T-helper 2 cell (primary cell): ENCODE measurements at regions not wholly inside any gene's neighbourhood (a gene's known extent, or its start where the extent isn't known, plus 50 kb on each side); places are given as distances from the start of the nearest gene placed in this dataset.

Experiments used
- DNase-seq, 5 experiments: peaks; one replicate each; pipeline versions ENCODE4 v3.0.0 to v3.0.0-alpha.2; 2012 to 2022

DNA sequence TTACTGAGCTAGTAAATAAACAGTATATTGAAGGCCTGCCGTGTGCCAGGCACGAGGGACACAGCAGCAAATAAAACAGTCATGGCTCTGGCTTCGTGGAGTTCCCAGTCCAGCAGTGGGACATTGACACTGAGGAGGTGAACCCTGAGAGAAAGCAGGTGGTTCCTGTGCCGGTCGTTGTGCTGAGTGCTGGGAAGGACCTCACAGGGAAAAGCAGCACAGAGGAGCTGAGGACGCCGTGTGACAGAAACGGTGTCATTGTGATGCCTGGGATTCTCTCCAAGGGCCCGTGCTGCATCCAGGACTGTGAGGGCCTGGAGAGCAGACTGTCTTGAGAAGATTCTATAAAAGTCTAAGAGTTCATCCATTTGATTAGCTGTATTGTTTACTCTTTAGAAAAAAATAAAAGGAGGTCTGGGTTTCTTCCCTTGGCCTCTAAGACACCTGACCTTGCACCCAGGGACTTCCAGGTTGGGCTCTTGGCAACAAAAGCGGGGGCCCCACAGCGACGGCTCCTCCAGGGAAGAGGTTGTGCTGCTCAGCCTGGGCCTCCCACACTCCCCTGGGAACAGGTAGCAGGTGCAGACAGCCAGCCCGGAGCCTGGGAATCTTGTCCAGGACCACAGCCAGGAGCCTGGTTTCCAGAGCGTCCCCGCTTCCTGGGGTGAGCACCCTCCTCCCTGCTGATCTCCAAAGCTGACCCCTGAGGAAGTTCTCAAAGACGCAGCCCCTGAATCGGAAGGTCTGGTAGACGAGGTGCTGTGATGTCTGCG is 251.2 kb upstream of the PMEPA1 start:
- DNase-seq, result no peak

DNA sequence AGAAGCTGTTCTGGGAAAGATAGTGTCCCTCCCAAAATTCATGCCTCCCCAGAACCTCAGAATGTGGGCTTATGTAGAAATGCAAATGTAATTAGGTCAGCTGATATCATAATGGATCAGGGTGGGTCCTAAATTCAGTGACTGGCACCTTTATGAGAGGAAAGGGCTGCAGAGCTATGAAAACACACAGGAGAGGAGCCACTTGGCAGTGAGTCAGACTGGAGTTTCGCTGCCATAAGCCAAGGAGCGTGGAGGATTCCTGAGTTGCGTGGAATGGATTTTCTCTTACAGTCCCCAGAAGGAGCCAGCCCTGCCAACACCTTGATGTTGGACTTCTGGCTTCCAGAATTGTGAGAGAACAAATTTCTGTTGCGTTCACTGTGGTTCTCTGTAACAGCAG is 249.8 kb upstream of the PMEPA1 start:
- no peak for DNase-seq

DNA sequence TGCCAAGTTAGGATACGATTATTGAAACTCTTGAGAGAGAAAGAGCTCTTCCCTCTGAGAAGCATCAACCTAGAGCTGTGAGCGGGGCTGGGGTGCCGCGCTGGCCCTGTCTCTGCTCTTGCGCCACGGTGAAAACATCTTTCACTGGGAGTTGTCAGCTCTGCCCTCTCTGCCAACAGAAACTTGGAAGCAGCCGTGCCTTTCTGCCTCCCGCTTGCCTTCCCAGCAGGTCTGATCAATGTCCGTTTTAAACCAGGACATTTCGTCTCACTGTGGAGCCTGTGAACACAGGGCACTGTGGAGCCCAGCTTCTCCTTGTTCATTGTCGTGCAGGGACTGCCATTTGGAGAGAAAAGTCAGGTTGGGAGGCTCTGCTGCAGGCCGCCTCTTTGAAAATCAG is 249.2 kb upstream of the PMEPA1 start:
- DNase-seq, result no peak

DNA sequence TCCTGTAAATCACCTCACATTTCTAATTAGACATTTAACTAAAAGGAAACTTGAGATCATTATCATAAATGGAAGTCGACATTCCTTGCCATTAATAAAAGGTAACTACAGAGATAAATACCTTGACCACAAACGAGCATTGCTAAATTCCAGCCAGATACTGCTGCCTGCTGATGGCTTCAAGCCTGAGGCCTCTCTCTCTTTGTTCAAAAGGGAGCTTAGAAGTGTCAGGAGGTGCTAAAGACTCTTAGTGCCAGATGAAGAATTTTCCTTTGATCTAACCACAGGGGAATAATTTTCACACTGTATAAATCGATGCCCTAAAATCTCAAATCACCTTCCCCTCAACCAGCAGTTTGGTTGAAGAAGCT is 248.2 kb upstream of the PMEPA1 start:
- no peak for DNase-seq

DNA sequence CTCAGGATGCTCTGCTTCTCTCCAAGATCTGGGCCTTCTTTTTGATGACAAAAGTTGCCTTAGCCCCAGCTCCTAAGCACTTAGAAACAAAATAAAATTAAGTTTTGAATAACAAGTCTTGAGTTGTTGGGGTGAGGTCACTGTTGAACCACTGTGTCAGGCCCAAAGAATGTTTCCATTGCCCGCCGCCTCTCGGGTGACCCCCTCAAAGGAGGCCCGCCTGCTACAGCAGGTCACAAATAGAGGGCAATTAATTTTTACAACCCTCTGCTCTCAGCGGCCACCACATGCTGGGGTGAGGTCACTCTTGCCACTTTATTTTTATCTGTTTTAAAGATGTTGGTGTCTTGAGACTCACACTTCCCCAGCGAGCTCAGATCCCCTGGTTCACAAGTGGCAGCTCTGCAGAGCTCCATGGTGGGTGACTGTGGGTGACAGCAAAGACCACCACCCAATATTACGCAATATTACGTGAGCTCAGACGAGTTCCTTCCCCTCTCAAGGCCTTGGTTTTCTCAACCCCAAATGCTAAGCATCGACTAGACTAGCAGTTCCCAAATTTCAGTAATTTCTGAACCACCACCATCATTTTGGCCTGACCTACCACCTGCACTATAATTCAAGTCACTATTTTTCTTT is 247.7 kb upstream of the PMEPA1 start:
- DNase-seq, result no peak

DNA sequence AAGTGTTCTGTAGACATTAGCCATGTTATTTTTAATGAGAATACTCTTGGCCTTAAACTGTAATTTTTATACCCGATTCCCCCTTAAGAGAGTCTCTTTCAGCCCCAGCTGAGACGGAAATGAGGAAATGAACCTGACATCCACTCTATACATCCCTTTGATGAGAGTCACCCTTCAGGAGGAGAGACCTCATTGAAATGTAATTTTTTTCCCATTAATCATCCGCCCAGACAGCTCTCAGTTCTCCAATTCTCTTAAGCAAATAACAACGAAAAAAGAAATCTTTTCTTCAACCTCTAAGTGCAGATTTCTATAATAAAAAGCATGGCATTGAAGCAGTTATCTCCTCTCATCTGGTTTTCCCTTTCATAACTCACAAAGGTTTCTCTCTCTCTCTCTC is 243.8 kb upstream of the PMEPA1 start:
- no peak for DNase-seq

DNA sequence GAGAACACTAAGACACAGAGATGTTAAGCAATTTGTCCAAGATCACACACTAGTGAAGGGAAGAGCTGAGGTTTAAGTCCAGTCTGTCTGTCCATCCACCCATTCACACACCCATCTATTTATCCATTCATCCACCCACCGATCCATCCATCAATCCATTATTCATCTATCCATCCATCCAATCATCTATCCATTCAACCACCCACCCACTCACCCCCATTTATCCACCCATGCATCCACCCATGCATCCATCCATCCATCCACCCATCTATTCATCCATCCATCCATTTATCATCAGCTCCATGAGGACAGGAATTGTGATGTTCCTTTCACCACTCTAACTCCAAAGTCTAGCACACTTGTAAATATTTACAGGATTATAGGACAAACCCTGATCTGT is 242.3 kb upstream of the PMEPA1 start:
- no peak for DNase-seq

DNA sequence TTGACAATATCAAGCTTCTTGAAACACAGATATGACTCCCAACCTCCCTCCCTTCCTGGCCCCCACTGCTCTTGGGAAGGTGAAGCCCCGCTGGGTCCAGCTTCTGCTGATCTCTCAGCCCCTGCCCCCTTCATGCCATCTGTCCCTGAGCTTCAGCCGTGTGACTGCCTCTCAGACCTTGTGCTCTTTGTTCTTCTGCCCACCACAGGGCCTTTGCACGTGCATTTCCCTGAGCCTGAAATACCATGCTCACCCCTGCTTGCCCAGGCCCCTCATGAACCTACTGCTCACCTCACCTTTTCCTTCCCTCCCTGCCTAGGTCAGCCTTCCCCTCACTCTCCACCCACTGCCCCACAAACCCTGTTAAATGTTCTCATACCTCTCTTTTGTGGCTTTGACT is 241.7 kb upstream of the PMEPA1 start:
- no peak for DNase-seq

DNA sequence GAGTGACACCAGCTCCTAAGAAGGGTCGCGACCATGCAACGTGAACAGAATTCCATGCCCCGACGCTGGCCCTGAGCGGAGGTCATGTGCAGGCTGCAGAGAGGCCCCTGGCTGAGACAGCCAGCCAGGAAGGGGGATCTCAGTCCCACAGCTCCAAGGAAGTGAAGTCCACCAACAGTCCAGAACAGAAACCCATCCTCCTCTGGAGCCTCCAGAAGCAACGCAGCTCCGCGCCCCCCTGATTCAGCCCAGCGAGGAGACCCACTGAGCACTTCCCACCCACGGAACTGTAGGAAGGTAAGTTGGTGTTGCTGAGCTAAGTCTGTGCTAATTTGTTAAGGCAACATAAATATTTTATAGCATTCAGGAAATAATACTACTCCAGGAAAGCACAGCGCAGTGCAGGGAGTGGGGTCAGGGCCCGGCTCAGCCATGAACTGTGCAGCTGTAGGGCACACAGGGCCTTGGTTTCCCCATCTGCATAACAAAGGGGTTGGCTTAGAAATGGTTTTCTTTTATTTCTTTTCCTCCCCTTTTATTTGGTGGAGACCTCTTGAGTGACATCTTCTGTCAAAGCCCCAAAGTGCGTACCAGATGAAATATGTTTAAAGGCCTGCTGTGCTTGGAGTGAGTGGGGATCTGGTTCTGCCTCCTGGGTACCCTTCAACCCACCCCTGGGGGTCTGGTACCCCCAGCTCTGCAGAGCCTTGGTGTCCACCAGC is 241.1 kb upstream of the PMEPA1 start:
- no peak for DNase-seq

DNA sequence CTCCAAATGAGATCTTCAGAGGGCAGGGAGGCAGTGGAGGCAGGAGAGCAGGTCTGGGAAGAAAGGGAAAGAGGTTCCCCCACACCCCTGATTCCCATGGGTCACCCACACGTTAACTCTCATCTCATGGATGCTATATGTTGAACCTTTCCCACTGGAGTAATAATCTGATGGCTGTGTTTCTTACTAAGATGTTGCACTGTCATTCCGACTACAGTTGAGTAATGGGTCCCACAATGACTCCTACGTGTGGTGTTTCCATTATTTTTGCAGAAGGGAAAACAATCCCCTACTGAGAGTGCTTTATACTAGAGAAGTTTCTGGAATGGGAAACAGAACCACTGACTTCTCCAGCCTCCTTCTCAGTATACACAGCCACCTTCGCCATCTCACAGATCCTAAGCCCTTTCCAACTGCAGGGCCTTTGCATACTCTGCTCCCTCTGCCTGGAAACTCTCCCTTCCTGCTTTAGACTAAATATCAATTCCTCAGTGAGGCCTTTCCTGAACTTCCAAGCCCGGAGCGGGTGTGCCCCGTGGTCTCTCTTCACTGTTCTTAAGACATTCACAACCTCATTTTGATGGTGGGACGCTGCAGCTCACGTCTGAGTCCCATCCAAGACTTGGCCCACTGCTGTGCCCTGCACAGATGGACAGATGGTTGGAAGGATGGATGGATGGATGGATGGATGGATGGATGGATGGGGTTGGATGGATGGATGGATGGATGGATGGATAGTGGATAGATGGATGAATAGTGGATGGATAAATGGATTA is 238.6 kb upstream of the PMEPA1 start:
- no peak for DNase-seq

DNA sequence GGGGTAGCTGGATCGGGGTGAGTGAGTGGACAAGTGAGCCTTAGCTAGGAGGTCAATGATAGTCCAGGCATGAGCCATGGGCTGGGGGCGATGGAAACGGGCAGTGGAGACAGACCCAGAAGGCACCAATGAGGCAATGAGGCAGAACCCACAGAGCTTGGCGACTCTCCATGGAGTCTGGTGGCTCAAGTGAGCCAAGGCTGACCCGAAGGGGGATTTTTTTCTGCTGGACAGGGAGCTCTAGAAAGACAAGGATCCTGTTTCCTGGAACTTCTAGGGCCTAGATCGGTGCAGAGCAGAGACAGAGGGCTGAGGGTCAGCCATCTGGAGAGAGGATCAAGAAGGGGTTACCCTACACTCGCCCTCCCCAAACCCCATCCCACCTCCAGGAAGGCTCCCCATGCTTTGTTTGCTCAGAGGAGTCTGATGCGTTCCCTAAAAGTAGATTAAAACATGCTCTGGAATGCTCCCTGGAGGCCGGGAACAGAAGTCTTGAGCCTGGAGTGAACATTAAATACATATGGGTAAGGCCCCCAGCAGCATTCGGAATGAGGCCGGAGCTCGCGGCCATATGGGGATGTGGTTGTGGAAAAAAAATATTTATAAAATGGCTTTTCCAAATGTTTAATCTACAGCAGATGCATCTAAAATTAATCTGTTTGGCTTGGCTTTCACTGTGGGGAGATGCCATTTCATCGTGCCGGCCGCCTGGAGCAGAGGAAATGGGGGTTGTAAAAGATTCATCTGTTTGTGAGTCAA is 237.8 kb upstream of the PMEPA1 start:
- no peak for DNase-seq

DNA sequence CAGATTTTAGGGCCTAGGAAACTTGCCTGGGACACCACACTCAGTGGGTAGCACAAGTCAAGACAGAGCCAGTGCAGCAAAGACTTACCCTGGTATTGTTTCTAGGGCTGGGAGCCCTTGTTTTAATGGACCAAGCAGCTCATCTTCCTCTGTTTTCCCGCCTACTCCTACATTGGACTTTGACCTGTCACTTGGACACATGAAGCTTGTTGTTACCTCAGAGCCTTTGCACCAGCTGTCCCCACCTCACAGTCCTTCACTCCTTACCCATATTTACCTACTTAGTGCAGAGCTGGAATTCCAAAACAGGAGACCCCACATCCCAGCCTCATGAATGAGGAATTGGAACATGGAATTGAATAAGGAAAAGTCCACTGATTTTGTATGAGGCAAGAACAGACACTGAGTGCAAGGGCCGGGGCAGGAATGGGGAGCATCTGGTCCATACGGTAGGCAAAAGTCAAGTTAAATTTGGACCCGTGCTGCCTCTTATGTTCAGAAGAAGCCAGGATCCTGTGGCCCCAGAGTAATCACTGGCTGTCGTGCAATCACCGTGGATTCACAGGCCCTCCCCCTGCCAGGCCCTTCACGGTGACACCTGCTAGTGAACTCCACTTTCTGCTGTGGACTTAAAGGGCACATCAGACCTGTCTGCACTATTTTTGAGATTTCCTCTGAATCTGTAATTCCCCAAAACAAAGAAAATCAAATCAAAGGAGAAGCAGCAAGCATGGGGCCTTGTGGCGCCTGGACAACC is 236.9 kb upstream of the PMEPA1 start:
- no peak for DNase-seq

DNA sequence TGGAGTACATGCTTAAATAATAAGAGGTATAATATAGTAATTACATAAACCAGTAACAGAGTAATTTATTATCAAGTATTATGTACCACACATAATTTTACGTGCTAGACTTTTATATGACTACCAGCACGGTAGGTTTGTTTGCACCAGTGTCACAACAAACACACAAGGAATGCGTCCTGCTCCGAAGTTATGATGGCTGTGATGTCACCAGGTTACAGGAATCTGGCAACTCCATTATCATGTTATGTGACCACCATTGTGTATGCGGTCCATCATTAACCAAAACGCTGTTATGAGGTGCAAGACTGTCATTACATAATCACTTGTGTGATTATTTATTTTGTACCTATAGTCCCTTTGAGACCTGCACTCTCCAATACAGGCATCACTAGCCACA is 235.2 kb upstream of the PMEPA1 start:
- DNase-seq, result no peak

DNA sequence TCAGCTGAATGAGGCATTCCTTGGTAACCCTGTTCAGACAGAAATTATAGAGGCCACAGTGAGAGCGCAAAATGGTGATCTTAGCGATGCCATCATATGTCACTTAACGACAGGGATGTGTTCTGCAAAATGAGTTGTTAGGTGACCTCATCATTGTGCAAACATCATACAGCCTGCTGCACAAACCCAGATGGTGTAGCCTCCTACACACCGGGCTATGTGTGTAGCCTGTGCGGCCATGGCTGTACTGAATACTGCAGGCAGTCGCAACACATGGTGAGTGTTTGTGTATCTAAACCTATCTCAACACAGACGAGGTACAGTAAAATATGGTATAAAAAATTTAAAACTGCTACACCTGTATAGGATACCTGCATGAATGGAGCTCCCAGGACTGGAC is 234.1 kb upstream of the PMEPA1 start:
- no peak for DNase-seq

DNA sequence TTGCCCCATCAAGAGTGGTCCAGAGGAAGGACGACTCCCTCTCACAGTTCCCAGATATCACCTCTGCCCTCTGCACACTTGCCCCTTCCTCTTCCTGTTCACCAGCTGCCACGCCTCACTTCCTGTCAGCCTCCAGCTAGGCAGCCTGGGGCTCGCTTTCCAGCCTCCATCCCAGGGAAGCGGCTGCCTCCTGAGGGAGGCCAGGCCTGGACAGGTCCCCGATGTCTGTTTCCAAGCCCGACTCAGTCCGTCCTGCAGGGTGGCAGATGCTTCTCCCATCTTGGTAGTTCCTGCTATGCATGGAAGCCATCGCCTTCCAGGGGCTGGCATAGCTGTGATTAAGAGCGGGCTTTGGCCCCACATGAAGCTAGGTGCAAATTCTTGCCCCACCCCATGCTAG is 233.5 kb upstream of the PMEPA1 start:
- DNase-seq, result no peak

DNA sequence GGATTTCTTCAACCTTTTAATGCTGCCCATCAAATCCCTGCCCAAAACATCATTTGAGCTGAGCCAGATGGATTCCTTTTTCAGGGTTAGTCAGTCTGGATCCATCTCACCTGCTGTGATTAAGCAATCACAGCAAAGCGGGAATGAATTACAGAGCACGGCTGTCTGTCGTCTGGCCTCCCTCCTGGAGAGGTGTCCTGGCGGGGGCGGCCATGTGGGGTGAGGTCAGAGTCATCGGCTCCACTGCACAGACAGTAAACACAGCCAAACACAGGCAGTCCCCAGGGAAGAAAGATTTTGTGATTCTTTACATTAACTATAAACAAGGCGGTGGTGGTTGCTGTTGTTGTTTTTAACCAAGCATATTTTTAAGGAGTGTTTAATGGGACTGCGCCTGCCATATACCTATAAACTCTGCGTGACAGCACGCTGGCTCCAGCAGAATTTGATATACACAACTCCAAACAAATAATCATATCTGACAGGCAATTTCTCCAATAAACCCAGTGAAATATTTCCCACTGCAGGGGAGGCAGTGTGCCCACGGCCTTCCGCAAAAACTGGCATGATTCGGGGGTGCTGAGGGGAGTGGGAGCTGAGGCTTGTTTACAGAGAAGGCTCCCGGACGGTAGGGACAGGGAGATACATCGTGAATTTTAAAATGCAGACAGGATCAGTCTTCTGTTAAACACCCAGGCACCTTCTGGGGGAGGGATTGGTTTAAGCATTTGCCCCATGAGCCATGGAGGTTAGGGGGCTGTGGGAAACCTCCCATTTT is 232.0 kb upstream of the PMEPA1 start:
- no peak for DNase-seq

DNA sequence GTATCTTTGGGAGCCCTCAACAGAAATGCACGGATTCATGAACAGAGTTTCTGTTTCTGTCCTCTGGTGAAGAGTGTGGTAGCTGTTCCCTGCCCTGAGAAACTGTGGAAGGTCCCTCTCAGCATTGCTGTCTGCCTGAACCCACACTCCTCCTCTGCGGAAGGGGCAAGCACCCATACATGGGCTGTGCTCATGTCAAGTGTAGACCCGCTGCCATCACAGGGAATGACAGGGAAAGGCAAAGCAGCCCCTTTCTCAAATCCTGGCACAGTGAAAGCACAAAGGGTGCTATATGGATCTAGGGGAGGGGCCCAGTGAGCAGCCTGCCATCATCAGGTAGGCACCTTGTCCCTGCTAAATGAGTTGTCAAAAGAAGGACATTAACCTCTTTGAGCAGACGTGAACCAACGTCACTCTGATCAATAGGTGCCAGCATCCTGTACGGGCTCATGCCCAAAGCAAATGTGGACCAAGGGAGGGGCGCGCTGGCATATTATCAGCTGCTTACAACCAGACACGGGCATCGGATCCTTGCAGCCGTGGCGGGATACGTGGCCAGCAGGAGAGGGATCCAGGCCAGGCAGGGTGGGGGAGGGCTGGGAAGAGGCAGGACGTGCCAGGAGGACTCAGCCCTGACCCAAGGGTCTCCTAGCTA is 231.2 kb upstream of the PMEPA1 start:
- no peak for DNase-seq

DNA sequence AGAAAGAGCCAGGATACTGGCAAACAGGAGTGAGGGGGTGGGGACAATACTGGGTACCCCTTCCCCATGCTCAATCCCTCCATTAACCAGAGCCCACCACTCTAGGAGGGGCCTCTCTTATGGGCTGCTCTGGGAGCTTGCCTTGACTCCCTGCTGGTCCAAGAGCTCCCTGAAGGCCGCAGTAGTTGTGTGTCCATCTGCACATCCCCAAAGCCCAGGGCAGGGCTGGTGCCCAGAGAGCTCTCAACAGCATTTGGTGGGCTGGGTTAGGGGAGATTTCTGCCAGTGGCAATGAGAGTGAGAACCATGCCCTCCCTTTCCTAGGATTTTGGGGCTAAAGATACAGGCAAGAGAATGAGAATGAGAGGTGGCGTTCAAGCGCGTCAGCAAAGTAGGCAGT is 230.6 kb upstream of the PMEPA1 start:
- no peak for DNase-seq

DNA sequence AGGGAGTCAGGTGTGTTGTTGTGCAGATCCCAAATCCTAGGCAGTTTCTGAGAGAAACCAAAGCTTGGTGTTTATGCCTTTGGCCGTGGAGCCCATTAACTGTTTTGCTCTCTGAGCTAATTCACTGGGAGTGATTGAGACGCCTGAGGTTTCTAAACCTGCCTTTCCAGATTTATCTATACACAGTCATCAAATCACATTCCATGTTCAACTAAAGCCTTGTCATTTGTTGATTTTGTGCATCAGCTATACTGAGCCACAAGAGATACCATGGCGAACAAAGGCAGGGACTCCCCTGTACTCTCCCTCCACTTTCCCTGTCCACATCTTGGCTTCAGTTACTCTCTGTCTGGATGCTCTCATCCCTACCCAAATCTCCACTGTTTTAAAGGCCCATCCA is 229.7 kb upstream of the PMEPA1 start:
- DNase-seq, result no peak
